ENCODE measurements at regions not wholly inside any gene's neighbourhood (a gene's known extent, or its start where the extent isn't known, plus 50 kb on each side); places are given as distances from the start of the nearest gene placed in this dataset.

DNA sequence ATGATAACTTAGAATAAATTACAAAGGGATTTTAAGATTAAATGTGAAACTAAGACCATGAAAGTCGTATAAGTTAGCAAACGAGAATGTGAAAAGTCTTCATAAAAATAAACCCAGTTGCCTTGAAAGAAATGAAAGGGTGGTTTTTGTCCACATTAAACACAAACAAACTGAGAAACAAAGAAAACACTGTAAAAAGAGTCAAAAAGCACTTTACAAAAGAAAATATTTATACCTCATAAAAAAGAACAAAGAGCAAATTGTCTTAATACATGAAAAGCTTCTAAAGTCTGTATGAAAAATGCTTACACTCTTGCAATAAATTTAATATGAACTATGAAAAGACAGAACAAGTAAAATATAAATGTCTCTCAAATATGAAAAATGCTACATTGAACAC lies 865.9 kb upstream of the CADM2 start (continued):
- TF ChIP-seq MGA (IDR thresholded peaks at IDR 0.05) (no peak), SFPQ (IDR thresholded peaks at IDR 0.05; ENCODE audit: low read depth, low read length) (no peak), ZNF518B (CRISPR knock-in tag; IDR thresholded peaks at IDR 0.05) (no peak)

Data from K562 (cell line).